SJCRH30 (cell line): ENCODE measurements at regions not wholly inside any gene's neighbourhood (a gene's known extent, or its start where the extent isn't known, plus 50 kb on each side); places are given as distances from the start of the nearest gene placed in this dataset.

Experiments used
- DNase-seq, 2 experiments: peaks; one replicate each; pipeline ENCODE4 v3.0.0-alpha.2; 2015 to 2020
- H3K27ac ChIP-seq: fragments of 250-450 bp; sonication (Bioruptor Pico); 2 replicates; pipeline ENCODE4 v1.5.1; 2020; ENCODE audit warnings: mild to moderate bottlenecking, moderate library complexity
- H3K27me3 ChIP-seq: fragments of 250-450 bp; sonication (Bioruptor Pico); 2 replicates; pipeline ENCODE4 v1.5.1; 2020; ENCODE audit warnings: mild to moderate bottlenecking, moderate library complexity
- H3K36me3 ChIP-seq: fragments of 250-450 bp; sonication (Bioruptor Pico); 2 replicates; pipeline ENCODE4 v1.5.1; 2020; ENCODE audit warnings: mild to moderate bottlenecking, moderate library complexity
- H3K4me1 ChIP-seq: fragments of 250-450 bp; sonication (Bioruptor Pico); 2 replicates; pipeline ENCODE4 v1.5.1; 2020; ENCODE audit warnings: mild to moderate bottlenecking, moderate library complexity
- H3K4me3 ChIP-seq: fragments of 250-450 bp; sonication (Bioruptor Pico); 2 replicates; pipeline ENCODE4 v1.5.1; 2020; ENCODE audit warnings: mild to moderate bottlenecking, moderate library complexity
- H3K9me3 ChIP-seq: fragments of 250-450 bp; sonication (Bioruptor Pico); replicated peaks from 2 replicates; pipeline ENCODE4 v1.5.1; 2020; ENCODE audit warnings: mild to moderate bottlenecking, moderate library complexity

GRCh38 chr6:74805916-74806696 is 399.7 kb downstream of the COL12A1 start:
- no peaks in the 10 kb centered on the region for H3K4me1 ChIP-seq
- H3K27me3 ChIP-seq, result no peaks in the 10 kb centered on the region
- H3K9me3 ChIP-seq, result no peaks in the 10 kb centered on the region
- no peak overlapping the region for H3K27ac ChIP-seq
- no peak overlapping the region for H3K4me3 ChIP-seq
- H3K36me3 ChIP-seq, result no peaks in the 10 kb centered on the region
- no peak for DNase-seq

DNA sequence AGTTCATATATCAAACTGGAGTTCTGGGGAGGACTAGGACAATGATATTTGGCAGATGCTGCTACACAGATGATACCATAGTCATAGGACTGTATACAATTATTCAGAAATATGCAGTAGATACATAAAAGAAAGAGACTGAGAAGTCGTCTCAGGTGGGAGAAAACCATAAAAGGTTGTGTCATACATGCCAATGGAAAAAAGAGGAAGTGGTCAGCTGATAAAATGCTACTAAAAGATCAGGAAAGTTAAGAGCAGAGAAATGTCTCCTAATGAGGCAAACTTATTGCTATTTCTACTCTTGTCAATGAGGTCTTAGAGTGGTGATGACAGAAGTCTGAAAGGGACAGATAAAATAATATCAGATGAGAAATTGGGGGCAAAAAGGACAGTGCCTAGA is 407.6 kb downstream of the COL12A1 start:
- Histone ChIP-seq H3K9me3 (no peaks in the 10 kb centered on the region), H3K27me3 (no peaks in the 10 kb centered on the region), H3K4me1 (no peaks in the 10 kb centered on the region), H3K36me3 (no peaks in the 10 kb centered on the region), H3K27ac (no peak overlapping the region), H3K4me3 (no peak overlapping the region)
- no peak for DNase-seq

- no peaks in the 10 kb centered on the region for H3K9me3 ChIP-seq
- no peaks in the 10 kb centered on the region for H3K36me3 ChIP-seq
- no peaks in the 10 kb centered on the region for H3K27me3 ChIP-seq
- peaks cover 18% of the 10 kb centered on the region for H3K4me1 ChIP-seq
- no peak overlapping the region for H3K27ac ChIP-seq
- no peak overlapping the region for H3K4me3 ChIP-seq
- no peak for DNase-seq
Observed at GRCh38 chr6:74785236-74785635, 420.6 kb downstream of the COL12A1 start.

- DNase-seq, result peak in 1 of 2 experiments; percentile 17
Observed at GRCh38 chr6:74782346-74782745, 423.5 kb downstream of the COL12A1 start.

DNA sequence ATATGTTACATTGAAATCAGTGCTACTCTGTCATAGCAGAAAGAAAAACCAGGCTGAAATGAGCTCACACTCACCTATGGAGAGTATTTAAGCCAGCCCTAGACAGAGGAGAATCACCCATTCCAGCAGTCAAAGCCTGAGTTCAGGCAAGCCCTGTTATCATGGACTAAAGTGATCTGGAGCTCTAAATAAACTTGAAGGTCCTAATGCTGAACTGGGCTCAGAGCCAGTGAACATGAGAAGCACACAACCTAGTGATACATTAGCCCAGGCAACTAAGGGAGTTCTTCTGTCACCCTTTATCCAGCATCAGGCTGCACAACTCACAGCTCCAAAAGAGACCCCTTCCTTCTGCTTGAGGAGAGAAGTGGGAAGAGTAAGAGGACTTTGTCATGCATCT is 425.0 kb downstream of the COL12A1 start:
- no peaks in the 10 kb centered on the region for H3K36me3 ChIP-seq
- H3K27me3 ChIP-seq, result no peaks in the 10 kb centered on the region
- peak; percentile 21 to 53 for DNase-seq
- no peaks in the 10 kb centered on the region for H3K9me3 ChIP-seq
- H3K4me1 ChIP-seq, result peaks cover 18% of the 10 kb centered on the region
- no peak overlapping the region for H3K27ac ChIP-seq
- no peak overlapping the region for H3K4me3 ChIP-seq

More at GRCh38 chr6:74782346-74782745, 423.5 kb downstream of the COL12A1 start:
- Histone ChIP-seq H3K4me3 (no peak overlapping the region), H3K9me3 (no peaks in the 10 kb centered on the region), H3K27me3 (no peaks in the 10 kb centered on the region), H3K4me1 (peaks cover 18% of the 10 kb centered on the region), H3K36me3 (no peaks in the 10 kb centered on the region), H3K27ac (no peak overlapping the region)

GRCh38 chr6:74768738-74769137 is 437.1 kb downstream of the COL12A1 start:
- Histone ChIP-seq H3K9me3 (no peaks in the 10 kb centered on the region), H3K36me3 (no peaks in the 10 kb centered on the region), H3K4me3 (no peak overlapping the region), H3K27me3 (no peaks in the 10 kb centered on the region), H3K4me1 (no peaks in the 10 kb centered on the region), H3K27ac (no peak overlapping the region)
- DNase-seq, result no peak

DNA sequence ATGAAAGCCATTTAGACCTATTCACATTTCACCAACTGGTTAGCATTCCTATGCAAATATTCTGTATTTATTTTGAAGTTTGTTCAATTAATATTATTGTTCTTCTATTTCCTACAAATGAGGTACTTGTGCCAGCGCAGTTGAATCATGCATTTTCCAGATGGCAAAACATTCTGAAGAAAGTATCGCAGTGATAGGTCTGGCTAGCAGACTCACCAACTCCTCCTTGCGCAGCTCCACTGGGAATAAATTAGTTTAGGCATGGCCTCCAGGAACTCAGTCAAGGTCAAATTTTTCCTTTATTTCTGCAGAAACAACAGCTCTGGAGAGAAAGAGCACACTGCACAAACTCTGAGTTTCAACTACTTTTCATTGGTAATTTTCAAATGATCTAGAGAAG is 437.7 kb downstream of the COL12A1 start:
- H3K36me3 ChIP-seq, result no peaks in the 10 kb centered on the region
- H3K27me3 ChIP-seq, result no peaks in the 10 kb centered on the region
- H3K4me1 ChIP-seq, result no peaks in the 10 kb centered on the region
- H3K4me3 ChIP-seq, result no peak overlapping the region
- no peak for DNase-seq
- no peak overlapping the region for H3K27ac ChIP-seq
- no peaks in the 10 kb centered on the region for H3K9me3 ChIP-seq

GRCh38 chr6:74765486-74765885 is 440.4 kb downstream of the COL12A1 start:
- no peaks in the 10 kb centered on the region for H3K9me3 ChIP-seq
- no peaks in the 10 kb centered on the region for H3K27me3 ChIP-seq
- DNase-seq, result no peak
- no peaks in the 10 kb centered on the region for H3K36me3 ChIP-seq
- H3K4me1 ChIP-seq, result no peaks in the 10 kb centered on the region
- no peak overlapping the region for H3K27ac ChIP-seq
- no peak overlapping the region for H3K4me3 ChIP-seq

DNA sequence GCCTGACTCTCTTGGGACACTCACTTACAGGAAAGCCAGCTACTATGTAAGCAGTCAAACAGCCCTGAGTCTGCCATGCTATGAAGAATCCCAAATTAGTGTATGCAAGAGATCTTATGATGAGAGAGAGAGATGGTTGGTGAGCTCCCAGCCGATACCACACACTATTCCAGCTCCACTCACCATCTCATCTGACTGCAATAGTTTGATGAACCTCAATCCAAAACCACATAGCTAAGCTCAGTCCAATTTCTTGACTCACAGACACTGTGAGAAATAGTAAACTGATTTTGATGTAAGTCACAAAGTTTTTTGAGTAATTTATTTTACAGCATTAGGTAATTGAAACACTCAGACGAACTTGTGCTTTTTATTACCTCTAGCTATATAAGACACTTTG is 441.4 kb downstream of the COL12A1 start:
- H3K4me1 ChIP-seq, result no peaks in the 10 kb centered on the region
- H3K36me3 ChIP-seq, result no peaks in the 10 kb centered on the region
- no peak overlapping the region for H3K27ac ChIP-seq
- no peaks in the 10 kb centered on the region for H3K9me3 ChIP-seq
- no peaks in the 10 kb centered on the region for H3K27me3 ChIP-seq
- no peak for DNase-seq
- H3K4me3 ChIP-seq, result no peak overlapping the region

DNA sequence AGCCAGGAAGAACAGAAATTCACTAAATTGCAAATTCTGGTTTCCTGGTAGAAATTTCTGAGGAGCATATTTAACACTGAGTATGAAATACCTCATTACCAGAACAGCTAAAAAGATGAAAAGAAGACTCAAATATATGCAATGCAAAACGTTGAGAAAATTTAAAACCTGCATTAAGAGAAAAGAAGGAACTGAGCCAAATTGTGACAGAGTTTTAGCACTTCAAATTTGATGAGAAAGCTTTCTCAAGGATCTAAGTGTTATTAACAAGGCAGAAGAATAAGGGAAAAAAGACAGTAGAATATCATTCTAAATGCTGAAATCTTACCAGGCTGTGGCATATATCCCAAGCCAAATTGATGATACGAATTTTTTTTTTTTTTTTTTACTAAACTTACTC is 443.0 kb downstream of the COL12A1 start:
- Histone ChIP-seq H3K36me3 (no peaks in the 10 kb centered on the region), H3K4me1 (no peaks in the 10 kb centered on the region), H3K4me3 (no peak overlapping the region), H3K27ac (no peak overlapping the region), H3K9me3 (no peaks in the 10 kb centered on the region), H3K27me3 (no peaks in the 10 kb centered on the region)
- no peak for DNase-seq

GRCh38 chr6:74757813-74758212 is 448.0 kb downstream of the COL12A1 start:
- DNase-seq, result no peak
- H3K4me1 ChIP-seq, result no peaks in the 10 kb centered on the region
- no peaks in the 10 kb centered on the region for H3K9me3 ChIP-seq
- H3K4me3 ChIP-seq, result no peak overlapping the region
- H3K27ac ChIP-seq, result no peak overlapping the region
- H3K27me3 ChIP-seq, result no peaks in the 10 kb centered on the region
- H3K36me3 ChIP-seq, result no peaks in the 10 kb centered on the region

DNA sequence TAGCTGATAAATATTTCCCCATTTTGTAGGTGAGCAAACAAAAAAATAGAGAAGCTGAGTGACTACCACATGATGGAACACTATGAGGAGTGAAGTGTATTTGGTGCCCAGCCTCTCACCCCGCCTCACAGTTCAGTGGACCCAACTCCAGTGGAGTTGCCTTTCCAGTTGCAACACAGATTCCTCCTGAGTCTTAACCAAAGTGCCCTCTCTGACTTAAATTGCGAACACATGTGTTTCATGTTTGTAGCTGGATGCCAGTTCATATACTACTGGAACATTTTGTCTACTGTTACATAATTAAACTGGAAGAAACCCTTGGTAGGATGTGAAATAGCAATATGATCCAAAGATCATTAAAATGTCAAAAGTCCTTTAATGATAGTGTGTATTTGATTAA is 448.9 kb downstream of the COL12A1 start:
- Histone ChIP-seq H3K27me3 (no peaks in the 10 kb centered on the region), H3K36me3 (no peaks in the 10 kb centered on the region), H3K4me3 (no peak overlapping the region)

DNA sequence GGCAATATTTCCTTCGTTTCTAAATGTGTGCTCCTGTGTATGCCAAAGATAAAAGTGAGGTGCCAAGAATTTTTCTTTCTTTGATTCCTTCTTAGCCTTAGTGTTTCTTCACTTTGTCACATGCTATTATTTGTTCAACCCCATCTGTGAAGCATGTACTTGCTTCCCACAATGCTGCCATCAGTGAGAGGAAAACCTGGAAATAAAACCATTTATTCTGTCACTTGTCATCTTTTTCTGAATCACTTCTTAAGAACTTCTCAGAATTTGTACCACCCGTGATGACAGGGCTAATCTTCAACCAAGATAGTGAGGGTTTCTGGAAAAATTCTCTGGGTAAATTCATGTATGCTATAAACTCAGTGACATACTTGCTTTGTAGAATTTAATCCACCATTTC is 450.1 kb downstream of the COL12A1 start:
- no peaks in the 10 kb centered on the region for H3K27me3 ChIP-seq
- no peaks in the 10 kb centered on the region for H3K9me3 ChIP-seq
- DNase-seq, result no peak
- H3K27ac ChIP-seq, result no peak overlapping the region
- H3K4me1 ChIP-seq, result no peaks in the 10 kb centered on the region
- H3K36me3 ChIP-seq, result no peaks in the 10 kb centered on the region
- no peak overlapping the region for H3K4me3 ChIP-seq

More for the DNA sequence above, 448.9 kb downstream of the COL12A1 start:
- Histone ChIP-seq H3K27ac (no peak overlapping the region), H3K4me1 (no peaks in the 10 kb centered on the region), H3K9me3 (no peaks in the 10 kb centered on the region)
- DNase-seq, result no peak

GRCh38 chr6:74755196-74755595 is 450.7 kb downstream of the COL12A1 start:
- DNase-seq, result no peak
- no peaks in the 10 kb centered on the region for H3K9me3 ChIP-seq
- H3K36me3 ChIP-seq, result no peaks in the 10 kb centered on the region
- no peak overlapping the region for H3K4me3 ChIP-seq
- no peaks in the 10 kb centered on the region for H3K27me3 ChIP-seq
- H3K27ac ChIP-seq, result no peak overlapping the region
- no peaks in the 10 kb centered on the region for H3K4me1 ChIP-seq

GRCh38 chr6:74753883-74754600 is 451.8 kb downstream of the COL12A1 start:
- Histone ChIP-seq H3K36me3 (no peaks in the 10 kb centered on the region), H3K9me3 (no peaks in the 10 kb centered on the region), H3K27ac (no peak overlapping the region), H3K27me3 (no peaks in the 10 kb centered on the region), H3K4me3 (no peak overlapping the region), H3K4me1 (no peaks in the 10 kb centered on the region)
- no peak for DNase-seq

GRCh38 chr6:74752303-74752702 is 453.6 kb downstream of the COL12A1 start:
- H3K27ac ChIP-seq, result no peak overlapping the region
- DNase-seq, result no peak

More at GRCh38 chr6:74752303-74752702, 453.6 kb downstream of the COL12A1 start:
- Histone ChIP-seq H3K4me3 (no peak overlapping the region), H3K9me3 (no peaks in the 10 kb centered on the region), H3K27me3 (no peaks in the 10 kb centered on the region), H3K36me3 (no peaks in the 10 kb centered on the region), H3K4me1 (no peaks in the 10 kb centered on the region)
